GM19351 (cell line): ENCODE measurements at regions not wholly inside any gene's neighbourhood (a gene's known extent, or its start where the extent isn't known, plus 50 kb on each side); places are given as distances from the start of the nearest gene placed in this dataset.
"Not testable (repeated sequence)": the region's sequence is repeated elsewhere in the genome, so short reads cannot be mapped to it uniquely, and the experiment has no call there.

Experiments used
- ATAC-seq: cut with Tn5 transposase; IDR thresholded peaks from one replicate; pipeline ENCODE4 v1.9.1; 2021; ENCODE audit warnings: mild to moderate bottlenecking, moderate library complexity; ENCODE audit not compliant: unreplicated experiment

DNA sequence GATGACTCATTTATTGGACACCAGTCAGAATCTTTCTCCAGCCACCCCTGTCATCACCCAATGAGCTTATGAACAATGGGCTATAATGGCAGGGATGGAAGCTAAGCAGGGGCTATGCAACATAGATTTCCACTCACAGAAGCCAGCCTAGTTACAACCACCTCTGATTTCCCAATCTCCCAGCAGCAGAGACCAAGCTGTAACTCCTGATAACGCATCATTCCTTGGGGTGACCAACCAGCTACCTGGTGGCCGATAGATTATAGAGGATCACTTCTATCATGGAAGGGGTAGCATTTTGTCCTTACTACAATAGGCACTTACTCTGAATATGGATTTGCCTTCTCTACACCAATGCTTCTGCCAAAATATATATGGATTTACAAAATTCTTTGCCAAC lies 302.3 kb upstream of the ATXN7L3B start:
- ATAC-seq: no peak

DNA sequence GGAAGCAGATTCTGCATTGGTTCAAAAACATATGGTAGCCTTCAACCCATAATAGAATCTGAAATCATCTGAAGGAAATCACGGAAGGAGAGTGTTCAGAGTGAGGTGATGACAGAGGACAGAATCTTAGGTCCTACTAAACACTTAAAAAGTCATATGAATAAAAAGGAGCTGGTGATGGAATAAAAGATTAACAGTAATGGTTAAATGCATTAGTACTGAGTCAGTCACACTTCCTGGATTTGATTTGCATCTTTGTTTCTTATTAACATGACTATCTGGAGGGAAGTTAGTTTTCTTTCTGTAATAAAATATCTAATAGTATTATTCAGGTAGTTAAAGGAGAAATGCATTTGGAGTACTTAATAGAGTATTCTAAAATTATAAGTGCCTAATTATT lies 296.3 kb upstream of the ATXN7L3B start:
- ATAC-seq: no peak

DNA sequence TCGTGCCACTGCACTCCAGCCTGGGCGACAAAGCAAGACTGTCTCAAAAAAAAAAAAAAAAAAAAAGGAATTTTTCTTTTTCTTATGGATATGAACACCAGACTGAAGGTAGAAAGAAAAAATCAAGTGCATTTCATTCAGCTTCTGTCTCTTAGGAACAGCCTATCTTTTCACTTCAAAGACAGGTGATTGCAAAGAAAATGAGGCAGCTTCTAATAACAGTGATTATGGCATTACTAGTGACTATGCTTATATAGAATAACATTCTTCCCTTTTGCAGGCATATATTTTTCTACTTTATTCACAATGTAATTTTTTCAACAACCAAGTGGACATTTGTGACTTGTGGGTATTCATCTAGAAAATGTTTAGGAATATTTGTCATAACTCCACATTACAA lies 295.5 kb upstream of the ATXN7L3B start:
- no peak for ATAC-seq

DNA sequence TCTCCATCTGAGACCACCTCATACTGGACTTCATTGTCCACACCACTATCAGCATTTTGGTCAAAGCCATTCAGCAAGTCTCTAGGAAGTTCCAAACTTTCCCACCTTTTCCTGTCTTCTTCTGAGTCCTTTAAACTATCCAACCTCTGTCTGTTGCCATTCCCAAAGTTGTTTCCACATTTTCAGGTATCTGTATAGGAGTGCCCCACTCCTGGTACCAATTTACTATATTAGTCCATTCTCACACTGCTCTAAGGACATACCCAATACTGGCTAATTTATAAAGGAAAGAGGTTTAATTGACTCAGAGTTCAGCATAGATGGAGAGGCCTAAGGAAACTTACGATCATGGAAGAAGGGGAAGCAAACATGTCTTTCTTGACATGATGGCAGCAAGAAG lies 292.2 kb upstream of the ATXN7L3B start:
- no peak for ATAC-seq

DNA sequence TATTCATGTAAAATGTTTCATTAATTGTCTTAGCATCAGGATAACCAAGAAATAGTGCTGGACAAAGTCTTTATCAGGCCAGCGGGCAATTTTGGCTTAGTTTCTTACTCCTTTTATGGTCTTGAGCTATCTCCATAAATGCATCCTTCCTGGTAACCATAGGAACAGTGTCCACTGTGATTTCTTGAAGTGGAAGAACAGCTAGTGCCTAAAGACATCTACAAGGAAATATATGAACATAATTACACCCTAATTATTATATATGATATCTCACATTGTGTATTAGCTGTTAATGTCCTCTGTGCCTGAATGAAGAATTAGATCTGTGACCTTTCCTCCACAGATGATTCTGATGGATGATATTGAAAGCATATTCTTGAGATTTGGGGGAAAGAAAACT lies 286.7 kb upstream of the ATXN7L3B start:
- ATAC-seq: no peak

DNA sequence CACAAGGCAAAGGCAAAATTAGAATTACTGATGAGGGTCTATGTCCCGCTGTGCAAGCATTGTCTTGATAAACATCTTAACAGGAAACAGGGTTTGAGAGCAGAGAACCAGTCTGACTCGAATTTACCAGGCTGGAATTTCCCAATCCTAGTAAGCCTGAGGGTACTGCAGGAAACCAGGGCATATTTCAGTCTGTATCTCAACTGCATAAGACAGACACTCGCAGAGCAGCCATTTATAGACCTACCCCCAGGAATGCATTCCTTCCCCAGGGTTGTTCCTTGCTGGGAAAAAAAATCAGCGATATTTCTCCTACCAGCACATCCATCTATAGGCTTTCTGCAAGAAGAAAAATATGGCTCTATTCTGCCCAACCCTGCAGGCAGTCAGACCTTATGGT lies 283.8 kb upstream of the ATXN7L3B start:
- not testable (repeated sequence) for ATAC-seq

DNA sequence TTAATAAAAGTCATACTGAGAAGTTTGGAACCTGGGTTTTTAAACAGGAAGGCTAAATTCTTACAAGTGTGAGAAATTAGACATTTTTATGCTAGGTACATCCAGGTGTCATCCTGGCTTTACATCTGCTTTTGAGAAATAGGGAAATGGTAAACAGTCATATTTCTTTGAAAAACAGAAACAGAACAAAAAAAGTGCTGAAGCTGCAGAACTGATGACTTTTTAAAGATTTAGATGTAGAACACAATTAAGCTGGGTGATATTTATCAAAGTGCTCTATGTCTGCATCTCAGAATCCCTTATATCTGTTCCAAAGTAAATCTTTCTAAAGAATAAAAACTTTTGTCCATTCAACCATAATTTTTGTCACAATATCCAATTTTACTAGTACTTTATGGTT lies 282.9 kb upstream of the ATXN7L3B start:
- ATAC-seq: no peak

DNA sequence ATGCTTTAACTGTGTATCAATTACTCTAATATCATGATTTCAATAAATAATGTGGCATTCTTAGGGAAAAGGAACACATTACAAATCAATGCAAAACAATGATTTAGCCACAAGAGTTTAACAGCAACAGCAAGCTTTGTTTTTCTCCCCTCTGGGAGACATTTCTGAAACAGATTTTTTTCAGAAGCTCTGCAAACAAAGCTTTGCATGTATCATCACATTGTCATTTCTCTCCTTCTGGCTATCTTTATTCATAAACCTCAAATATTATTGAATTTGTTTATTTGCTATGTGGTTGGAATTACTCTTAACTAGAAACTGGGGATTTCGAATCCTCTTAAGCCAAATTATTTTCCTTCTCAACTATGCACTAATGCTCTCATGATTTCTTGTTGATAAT lies 278.4 kb upstream of the ATXN7L3B start:
- no peak for ATAC-seq

DNA sequence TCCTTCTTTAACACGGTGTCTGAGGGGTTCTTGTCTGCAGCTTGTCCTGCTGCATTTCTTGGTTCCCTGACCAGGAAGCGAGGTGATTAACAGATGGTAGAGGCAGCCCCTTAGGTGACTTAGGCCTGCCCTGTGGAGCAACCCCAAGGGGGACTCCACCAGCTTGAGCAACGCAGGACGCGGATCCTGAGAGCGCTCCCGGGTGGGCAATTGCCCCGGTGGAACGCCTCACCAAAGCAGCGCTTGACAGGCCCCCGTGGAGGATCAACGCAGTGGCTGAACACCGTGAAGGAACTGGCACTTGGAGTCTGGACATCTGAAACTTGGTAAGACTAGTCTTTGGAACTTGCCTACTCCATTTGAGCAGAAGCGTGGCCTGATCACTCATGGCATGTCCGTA lies 272.9 kb upstream of the ATXN7L3B start:
- ATAC-seq: no peak

DNA sequence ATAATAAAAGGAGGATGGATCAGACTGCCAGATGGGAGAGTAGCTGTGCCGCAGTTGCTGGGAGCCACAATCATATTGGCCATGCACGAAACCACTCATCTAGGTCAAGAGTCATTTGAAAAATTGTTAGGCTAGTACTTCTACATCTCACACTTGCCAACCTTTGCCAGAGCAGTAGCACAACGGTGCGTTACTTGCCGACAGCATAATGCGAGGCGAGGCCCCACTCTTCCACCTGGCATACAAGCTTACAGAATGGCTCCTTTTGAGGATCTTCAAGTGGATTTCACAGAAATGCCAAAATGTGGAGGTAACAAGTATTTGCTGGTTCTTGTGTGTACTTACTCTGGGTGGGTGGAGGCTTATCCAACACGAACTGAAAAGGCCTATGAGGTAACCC lies 268.3 kb upstream of the ATXN7L3B start:
- ATAC-seq: not testable (repeated sequence)

DNA sequence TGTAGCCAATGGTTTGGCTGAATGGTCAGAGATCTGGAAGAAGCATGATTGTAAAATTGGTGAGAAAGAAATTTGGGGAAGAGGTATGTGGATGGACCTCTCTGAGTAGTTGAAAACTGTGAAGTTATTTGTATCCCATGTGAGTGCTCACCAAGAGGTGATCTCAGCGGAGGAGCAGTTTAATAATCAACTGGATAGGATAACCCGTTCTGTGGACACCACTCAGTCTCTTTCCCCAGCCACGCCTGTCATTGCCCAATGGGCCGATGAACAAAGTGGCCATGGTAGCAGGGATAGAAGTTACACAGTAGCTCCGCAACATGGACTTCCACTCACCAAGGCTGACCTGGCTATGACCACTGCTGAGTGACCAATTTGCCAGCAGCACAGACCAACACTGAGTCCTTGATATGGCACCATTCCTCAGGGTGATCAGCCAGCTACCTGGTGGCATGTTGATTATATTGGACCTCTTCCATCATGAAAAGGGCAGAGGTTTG lies 257.4 kb upstream of the ATXN7L3B start:
- no peak for ATAC-seq

DNA sequence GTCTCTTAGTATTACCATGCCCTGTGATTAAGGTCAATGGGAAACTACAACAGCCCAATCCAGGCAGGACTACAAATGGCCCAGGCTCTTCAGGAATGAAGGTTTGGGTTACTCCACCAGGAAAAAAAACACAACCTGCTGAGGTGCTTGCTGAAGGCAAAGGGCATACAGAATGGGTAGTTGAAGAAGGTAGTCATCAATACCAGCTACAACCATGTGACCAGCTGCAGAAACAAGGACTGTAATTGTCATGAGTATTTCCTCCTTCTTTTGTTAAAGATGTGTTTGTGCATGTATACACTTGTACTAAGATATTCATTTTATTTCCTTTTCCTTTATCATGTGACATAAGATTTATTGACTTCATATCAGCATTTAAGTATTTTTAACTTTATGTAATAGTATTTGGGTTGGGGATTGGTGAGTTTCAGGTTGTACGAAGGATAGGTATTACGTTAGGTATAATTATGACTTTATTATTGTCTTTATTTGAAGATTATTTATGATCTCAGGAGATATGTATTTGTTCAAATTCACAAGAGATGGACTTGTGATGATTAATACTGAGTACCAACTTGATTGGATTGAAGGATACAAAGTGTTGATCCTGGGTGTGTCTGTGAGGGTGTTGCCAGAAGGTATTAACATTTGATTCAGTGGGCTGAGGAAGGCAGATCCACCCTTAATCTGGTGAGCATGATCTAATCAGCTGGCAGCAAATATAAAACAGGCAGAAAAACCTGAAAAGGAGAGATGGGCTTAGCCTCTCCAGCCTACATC lies 256.0 kb upstream of the ATXN7L3B start:
- ATAC-seq: not testable (repeated sequence)

DNA sequence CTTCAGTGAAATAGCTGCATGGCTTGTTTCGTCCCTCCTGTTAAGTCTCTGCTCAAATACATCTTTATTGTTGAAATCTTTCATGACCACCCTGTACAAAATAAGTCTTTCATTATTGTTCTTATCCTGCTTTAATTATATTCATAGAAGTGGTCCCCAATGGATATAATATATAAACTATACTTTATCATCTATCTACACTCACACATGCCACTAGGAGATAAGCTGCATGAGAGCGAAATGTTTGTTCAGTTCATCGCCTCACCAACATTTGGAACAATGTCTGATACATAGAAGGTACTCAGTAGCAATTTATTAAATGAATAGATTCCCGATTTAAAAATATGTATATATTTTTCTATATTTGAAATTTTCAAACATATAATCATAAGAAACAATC lies 254.0 kb upstream of the ATXN7L3B start:
- no peak for ATAC-seq

DNA sequence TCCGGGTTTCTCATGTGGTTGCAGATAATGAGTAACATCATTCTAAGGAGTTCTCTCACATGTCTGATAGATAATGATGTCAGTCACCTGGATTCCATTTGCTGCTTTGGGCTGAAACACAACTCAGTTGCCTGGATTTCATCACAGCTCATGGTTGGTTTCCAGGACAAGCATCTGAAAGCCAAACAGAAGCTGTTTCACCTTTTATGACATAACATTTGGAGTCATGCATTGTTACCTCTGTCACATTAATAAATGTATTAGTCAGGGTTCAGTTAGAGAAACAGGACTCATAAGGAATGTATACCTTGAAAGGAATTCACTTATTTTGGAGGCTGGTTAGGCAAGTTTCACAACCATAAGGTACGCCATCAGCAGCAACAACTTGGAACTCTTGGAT lies 251.9 kb upstream of the ATXN7L3B start:
- ATAC-seq: no peak

DNA sequence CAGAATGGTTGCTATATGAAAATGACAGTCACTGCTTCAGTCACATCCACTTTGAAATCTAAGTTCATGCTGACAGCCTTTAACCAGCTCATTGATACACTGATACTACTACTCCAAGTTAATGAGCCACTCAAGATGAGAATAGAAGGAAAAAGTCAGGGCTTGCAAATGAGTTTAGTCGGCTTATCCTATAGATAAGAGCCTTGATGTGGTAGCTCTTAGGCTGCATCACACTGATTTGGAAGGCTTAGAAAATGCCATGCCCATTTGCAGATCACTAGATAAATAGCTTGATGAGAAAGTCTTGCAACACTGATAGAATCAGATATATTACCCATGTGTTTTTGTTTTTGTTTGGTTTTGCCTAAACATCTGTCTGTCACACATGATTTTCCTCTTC lies 251.4 kb upstream of the ATXN7L3B start:
- no peak for ATAC-seq

DNA sequence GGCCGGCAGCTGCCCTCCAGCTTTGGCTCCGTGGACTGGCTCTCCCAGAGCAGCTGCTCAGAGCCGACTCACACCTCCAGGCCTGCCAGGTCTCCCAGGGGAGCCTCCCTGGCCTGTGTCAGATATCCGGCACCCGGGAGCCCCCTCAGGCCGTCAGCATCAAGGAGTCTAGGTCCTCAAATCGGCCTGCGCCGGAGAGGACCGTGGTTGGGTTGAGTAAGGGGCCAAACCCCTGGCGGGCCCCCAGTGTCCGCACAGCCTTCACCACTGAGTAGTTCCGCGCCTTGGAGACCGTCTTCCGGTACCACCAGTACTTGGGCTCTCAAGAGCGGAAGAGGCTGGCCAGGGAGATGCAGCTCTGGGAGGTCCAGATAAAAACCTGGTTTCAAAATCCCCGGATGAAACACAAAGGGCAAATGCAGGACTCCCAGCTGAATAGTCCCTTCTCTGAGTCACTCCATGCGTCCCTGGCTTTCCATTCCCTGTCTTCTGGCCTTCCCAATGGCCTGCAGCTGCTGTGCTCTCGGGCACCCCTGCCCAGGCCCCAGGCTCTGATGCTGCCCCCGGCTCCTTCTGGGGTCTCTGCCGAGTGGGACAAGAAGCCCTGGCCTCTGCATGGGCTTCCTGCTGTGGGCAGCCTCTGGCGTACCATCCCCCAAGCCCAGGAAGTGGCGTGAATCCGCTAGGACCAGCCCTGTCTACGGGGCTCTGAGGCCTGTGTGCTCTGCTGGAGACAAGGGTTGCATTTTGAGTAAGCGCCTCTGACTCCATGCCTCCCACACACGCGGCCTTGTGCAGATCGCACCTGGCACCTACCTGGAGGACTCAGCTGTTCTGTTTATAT lies 245.1 kb upstream of the ATXN7L3B start:
- ATAC-seq: no peak

DNA sequence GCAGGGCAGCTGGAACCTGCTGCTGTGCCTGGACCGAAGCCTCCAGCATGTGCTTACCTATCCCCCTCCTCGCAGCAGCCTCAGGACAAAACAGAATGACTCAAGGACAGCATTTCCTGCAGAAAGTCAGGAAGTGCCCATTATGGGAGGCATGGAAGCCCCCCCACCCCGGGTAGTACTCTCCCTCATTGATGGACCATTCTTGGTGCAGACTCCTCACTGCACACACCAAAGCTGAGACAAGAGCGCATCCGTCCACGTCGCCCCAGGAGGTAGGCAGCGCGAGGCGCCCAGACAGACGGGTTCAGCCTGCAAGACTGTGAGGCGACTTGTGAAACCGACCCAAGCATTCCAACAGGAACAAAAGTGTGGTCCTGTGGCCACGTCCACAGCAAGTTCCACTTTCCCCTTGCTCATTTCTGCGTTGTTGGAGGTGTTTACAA lies 243.9 kb upstream of the ATXN7L3B start:
- no peak for ATAC-seq

DNA sequence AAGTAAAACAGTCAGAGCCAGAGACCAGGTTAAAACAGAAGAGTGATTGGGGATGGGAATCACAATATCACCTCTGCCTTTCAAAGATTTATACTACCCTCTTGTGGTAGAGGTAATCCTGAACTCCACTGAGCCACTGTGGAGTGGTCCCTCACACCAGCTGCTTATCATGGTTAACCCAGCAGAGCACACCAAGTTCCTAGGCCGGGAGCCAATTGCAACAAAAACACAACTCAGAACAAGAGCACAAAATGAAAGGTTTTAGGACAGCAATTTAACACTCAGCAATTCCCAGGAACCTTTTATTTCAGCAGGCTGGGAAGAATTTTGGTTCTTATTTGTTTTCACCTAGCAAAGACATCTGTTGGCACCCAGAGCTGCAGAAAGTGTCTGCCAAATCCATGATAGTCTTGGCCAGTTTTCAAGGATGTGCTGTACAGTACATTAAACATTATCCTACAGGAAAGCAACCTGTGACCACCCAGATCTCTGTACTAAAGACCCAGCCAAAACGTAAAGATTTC lies 220.5 kb upstream of the ATXN7L3B start:
- ATAC-seq: peak; percentile 56

DNA sequence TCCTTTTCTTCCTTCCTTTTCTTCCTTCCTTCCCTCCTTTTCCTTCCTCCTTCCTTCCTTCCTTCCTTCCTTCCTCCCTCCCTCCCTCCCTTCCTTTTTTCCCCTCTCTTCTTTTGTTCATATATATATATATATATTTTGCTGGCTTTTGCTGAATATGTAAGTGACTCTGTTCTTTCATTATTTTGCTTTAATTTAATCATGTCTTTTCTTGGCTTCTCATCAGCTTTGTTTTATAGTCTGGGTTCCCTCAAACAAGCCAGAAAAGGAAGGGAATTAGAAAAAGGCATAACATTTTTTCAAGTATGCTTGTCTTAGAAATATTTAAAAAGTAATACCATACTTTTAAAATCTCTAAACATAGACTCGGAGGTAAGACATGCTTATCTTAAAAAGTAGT lies 219.9 kb upstream of the ATXN7L3B start:
- no peak for ATAC-seq

DNA sequence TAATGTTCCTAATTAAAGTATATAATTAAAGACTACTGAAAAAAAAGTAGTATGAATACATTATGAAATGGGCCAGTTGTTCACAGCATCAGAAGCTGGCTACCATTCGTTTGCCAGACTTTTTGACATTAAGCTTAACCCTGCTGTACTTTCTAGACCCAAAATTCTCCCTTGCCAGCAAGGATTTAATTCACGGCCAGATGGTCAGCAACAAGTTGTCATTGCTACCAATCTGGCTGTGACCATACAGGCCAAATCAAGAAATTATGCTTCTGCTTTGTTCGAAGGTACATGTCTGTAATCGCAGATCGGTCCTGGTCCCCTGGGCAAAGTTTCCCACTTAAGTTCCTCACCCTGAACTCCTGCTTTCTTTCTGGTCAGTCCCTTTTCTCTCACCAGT lies 217.7 kb upstream of the ATXN7L3B start:
- no peak for ATAC-seq

DNA sequence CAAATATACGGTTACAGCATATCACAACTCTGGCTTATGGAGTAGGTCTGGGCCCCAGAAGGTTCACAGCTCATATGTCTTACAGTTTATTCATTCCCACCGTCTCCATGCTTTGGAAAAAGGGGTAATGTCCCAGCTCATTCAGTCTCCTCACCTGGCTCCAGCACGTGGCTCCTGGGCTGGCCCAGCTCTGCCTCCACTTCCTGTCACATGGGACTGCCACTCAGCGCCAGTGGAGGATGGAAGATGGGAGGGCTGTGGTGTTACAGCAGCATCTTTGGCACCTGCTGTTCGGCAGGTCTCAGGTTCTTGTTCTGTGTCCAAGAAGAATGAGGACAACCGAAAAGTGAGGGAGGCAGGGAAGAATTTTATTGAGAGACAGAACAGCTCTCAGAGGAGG lies 216.3 kb upstream of the ATXN7L3B start:
- no peak for ATAC-seq

DNA sequence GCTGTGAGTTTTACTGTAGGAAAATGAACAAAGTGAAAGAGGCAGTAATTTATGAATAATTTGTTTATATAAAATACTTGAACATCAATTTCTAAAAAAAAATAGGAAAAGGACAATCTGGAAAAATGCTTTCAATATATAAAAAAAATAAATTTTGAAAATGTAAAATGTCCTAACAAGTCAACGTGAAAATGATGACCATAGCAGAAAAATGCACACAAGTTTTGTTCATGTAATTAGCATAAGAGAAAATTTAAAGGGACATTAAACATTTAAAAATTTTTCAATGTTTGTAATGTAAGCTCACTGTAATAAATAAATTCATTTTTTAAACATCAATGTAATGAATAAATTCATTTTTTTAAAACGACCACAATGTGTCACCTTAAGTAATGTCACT lies 214.8 kb upstream of the ATXN7L3B start:
- ATAC-seq: no peak
